HTR-8/SVneo (cell line): ENCODE measurements at regions not wholly inside any gene's neighbourhood (a gene's known extent, or its start where the extent isn't known, plus 50 kb on each side); places are given as distances from the start of the nearest gene placed in this dataset.
A peak's percentile ranks its signal among the peaks of the same experiment; 100 is the strongest.

Experiments used
- DNase-seq: peaks from one replicate; pipeline ENCODE4 v3.0.0; 2011; ENCODE audit warnings: low spot score, mixed read lengths; ENCODE audit not compliant: insufficient read length
- FAIRE-seq: peaks from 2 replicates; lab custom pipeline; 2011; peaks lifted over from hg19 to GRCh38; lab: Jason Lieb, UNC

DNA sequence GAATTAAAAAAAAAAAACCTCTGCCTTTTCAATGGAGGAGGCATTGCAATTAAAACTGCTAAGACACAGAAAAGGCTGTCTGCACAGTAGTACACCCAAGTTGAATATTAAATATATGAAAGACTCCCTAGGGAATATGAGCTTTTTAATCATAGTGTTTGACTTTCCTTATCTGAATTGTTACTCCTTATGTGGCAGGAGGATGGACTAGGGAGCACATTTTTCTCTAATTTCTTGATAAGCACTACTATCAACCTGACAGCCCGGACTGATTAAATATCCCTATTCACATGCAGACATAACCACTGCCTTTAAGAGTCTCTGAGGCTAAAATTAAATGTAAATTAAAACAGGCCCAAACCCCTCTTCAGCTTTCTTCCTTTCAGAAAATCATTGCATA lies 428.6 kb upstream of the GJE1 start:
- no peak for DNase-seq
- no peak for FAIRE-seq

- no peak for DNase-seq
- FAIRE-seq = no peak
Measured at GRCh38 chr6:141701732-141702131, 431.0 kb upstream of the GJE1 start.

GRCh38 chr6:141700819-141701218 lies 431.9 kb upstream of the GJE1 start:
- DNase-seq (peak; percentile 7), FAIRE-seq (no peak)

- no peak for FAIRE-seq
- no peak for DNase-seq
Measured at GRCh38 chr6:141688916-141689315, 443.8 kb upstream of the GJE1 start.

GRCh38 chr6:141685416-141685815 lies 447.3 kb upstream of the GJE1 start:
- no peak for DNase-seq
- no peak for FAIRE-seq

DNA sequence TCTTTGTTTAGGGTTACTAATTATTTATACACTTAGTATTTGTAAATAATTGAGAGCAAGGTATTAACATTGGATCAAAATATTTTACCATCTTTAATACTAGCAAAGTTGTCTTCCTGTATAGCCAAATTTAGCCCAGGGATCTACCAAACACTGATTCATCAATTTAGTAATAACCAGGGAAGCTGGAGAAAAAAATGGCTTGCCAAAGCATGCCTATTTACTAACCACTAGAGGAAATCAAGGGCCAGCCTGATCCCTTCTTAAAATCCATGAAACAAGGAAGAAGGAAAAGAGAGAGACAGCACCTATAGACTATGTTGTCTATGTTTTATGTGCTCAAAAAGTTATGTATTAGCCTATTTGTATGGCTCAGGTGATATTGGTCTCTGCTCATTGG lies 450.3 kb upstream of the GJE1 start:
- FAIRE-seq (no peak), DNase-seq (no peak)

- DNase-seq (no peak), FAIRE-seq (no peak)
Measured at GRCh38 chr6:141677598-141678211, 455.0 kb upstream of the GJE1 start.

GRCh38 chr6:141675957-141676356 lies 456.8 kb upstream of the GJE1 start:
- no peak for FAIRE-seq

DNA sequence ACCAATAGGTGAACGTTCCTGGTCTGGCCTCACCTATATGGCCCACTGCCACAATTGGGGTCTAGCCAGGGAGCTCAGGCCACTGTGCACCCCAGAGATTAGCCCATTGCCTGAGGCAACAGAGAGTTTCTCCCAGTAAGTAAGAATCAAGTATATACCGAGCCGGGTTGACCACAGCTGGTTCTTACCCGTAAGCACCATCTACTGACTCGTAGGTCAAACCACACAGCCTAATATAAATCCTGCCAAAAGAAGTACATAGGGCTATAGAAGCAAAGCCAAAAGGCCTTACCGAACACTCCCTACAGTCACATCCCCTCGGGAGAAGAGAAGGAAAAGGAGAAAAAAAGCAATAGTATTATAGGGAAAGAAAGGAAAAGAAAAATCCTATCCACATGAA lies 463.6 kb upstream of the GJE1 start:
- FAIRE-seq (no peak), DNase-seq (no peak)

More at GRCh38 chr6:141675957-141676356, 456.8 kb upstream of the GJE1 start:
- DNase-seq = no peak

DNA sequence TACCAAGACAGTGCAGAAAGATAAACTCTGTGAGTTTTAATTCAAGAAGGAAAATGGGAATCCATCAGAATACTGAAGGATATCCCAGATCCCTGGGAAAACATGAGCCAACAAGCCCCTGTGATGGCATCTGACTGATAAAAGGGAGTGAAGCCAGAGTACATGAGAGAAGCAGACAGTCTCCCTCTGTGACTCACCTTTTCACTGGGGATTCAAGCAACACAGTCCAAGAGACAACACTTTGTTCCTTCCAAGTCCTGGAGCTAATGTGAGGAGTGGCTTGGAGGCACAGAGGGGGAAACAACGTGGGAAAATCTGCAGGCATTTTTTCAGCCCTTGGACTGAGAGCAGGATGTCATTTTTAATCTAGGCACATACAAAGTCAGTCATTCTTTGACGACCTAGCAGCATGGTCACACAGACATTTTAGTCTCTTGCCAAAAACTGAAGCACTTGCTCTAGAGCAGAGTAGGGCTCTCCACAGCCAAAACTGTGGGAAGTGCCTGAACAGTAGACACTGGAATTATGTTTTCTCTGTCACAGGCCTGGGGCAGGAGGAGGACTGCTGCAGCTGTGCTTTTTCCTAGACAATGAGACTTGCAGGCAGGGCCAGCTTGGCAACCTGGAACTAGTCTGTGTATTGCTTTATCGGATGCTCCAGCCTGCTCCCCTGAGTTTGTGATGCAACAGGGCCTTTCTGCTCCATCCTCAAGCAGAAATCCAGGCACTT lies 465.0 kb upstream of the GJE1 start:
- DNase-seq (no peak), FAIRE-seq (no peak)

- no peak for FAIRE-seq
- no peak for DNase-seq
Measured at GRCh38 chr6:141666187-141666586, 466.5 kb upstream of the GJE1 start.

DNA sequence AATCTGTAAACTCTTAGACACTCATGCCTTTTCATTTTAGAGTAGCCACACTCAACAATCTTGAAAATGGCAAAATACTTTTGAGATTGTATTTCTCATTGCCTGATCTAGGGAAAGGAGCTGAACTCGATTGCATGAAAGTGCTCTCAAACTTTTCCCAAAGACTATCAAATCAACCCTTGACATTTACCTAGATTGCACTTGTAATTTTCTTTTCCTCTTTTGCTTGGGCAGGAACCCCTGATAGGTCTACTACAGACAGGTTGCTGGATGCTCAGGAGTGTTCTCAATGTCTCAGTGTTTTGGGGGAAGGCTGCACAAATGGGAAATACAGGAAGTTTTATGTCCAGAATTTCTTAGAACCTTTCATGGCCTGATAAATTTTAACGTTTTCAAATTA lies 468.0 kb upstream of the GJE1 start:
- DNase-seq (no peak), FAIRE-seq (no peak)

- DNase-seq = no peak
- no peak for FAIRE-seq
Measured at GRCh38 chr6:141659582-141659981, 473.1 kb upstream of the GJE1 start.

DNA sequence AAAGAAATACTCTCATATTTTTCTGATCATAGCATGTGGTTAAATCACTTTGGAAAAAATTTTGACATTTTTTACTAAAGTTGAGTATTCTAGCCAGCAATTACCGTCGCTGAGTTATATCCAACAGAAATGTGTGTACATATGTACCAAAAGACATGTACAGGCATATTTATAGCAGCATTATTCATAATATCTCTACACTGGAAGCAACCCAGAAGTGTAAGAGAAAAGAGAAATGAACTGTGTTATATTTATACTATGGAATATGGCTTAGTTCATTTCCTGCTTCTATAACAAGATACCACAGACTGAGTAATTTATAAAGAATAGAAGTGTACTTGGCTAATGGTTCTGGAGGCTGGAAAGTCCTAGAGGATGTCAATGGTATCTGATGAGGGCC lies 474.0 kb upstream of the GJE1 start:
- no peak for FAIRE-seq
- DNase-seq = no peak

- no peak for FAIRE-seq
Measured at GRCh38 chr6:141657812-141658211, 474.9 kb upstream of the GJE1 start.

DNA sequence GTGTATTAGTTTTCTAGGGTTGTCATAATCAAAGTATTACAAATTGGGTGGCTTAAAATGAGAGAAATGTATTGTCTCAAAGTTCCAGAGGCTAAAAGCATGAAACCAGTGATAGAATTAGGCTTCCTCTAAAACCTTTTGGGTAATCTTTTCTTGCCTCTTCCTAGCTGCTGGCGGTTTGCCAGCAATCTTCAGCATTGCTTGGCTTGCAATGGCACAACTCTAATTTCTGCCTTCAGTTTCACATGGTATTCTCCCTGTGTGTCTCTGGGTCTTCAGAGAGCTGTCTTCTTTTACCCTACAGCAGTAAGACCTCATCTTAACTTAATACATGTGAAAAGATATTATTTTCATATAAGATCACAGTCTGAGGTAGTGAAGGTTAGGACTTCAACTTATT lies 479.1 kb upstream of the GJE1 start:
- no peak for DNase-seq
- no peak for FAIRE-seq

More at GRCh38 chr6:141657812-141658211, 474.9 kb upstream of the GJE1 start:
- no peak for DNase-seq

DNA sequence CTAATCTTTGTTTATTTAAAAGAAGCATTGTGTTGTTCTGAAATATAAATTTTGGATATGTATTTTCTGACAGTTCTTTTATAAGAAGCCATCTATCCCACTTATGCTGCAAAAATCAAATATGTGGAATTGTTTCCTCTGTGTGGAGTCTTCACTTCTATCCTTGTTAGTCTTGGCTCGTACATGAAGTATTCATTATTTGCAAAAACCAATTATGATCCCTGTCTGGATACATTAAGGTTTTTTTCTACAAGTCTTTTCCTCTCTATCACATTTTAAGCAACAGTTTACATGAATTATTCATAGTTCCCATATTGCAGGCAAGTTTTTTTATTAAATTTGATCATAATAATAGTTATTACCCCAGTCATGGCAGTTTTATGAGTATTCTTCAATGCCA lies 490.8 kb upstream of the GJE1 start:
- no peak for DNase-seq
- FAIRE-seq = no peak

- DNase-seq (no peak), FAIRE-seq (no peak)
Measured at GRCh38 chr6:141641406-141641805, 491.3 kb upstream of the GJE1 start.

- DNase-seq = no peak
- no peak for FAIRE-seq
Measured at GRCh38 chr6:141635621-141636020, 497.1 kb upstream of the GJE1 start.

- DNase-seq = no peak
- no peak for FAIRE-seq
Measured at GRCh38 chr6:141634269-141634668, 498.5 kb upstream of the GJE1 start.

DNA sequence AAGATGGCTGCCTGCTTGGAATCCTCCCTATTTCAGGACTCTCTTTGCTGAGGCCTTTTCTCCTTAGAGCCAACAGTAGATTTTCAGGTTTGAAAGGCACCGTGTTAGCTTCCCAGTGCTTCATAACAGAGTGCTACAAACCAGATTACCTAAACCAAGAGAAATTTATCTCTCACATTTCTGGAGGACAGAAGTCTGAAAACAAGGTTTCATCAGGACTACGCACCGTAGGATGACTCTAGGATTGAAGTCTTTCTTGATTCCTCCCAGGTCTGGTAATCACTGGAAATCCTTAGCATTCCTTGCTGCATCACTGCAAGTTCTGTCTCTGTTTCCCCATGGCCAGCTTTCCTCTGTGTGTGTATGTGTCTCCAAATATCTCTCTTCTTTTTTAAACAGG lies 508.4 kb upstream of the GJE1 start:
- no peak for FAIRE-seq
- DNase-seq = no peak

DNA sequence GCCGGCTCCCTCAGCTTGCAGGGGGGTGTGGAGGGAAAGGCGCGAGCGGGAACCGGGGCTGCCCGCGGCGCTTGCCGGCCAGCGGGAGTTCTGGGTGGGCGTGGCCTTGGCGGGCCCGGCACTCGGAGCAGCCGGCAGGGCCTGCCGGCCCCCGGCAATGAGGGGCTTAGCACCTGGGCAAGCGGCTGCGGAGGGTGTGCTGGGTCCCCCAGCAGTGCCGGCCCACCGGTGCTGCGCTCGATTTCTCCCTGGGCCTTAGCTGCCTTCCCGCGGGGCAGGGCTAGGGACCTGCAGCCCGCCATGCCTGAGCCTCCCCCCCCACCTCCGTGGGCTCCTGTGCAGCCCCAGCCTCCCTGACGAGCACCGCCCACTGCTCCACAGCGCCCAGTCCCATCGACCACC lies 514.5 kb upstream of the GJE1 start:
- FAIRE-seq (no peak), DNase-seq (no peak)
